ENCODE measurements at regions not wholly inside any gene's neighbourhood (a gene's known extent, or its start where the extent isn't known, plus 50 kb on each side); places are given as distances from the start of the nearest gene placed in this dataset.

GRCh38 chr6:169848946-169849345 is 97.5 kb downstream of the ERMARD start:
- FAIRE-seq (no peak), DNase-seq (ENCODE audit: insufficient read length, low spot score) (no peak)
- TF ChIP-seq PAX5 (IDR thresholded peaks at IDR 0.05; ENCODE audit: insufficient read depth, low read length, severe bottlenecking): no peak

- TF ChIP-seq POLR2AphosphoS5 (IDR thresholded peaks at IDR 0.05; ENCODE audit: low read depth, low read length) (no peak), POU2F2 (IDR thresholded peaks at IDR 0.05; ENCODE audit: low read depth, low read length) (no peak), PAX5 (IDR thresholded peaks at IDR 0.05; ENCODE audit: insufficient read depth, low read length, severe bottlenecking) (no peak), TAF1 (IDR thresholded peaks at IDR 0.05; ENCODE audit: low read depth, low read length) (no peak), SPI1 (IDR thresholded peaks at IDR 0.05; ENCODE audit: low read depth, low read length) (no peak), POLR2A (IDR thresholded peaks at IDR 0.05; ENCODE audit: low read depth, low read length) (no peak)
- FAIRE-seq (no peak), DNase-seq (ENCODE audit: insufficient read length, low spot score) (no peak)
Measured at GRCh38 chr6:169847901-169848311, 96.5 kb downstream of the ERMARD start.

GRCh38 chr6:169847141-169847674 is 95.8 kb downstream of the ERMARD start:
- no peak for DNase-seq (ENCODE audit: insufficient read length, low spot score)
- no peak for FAIRE-seq
- TF ChIP-seq POU2F2 (IDR thresholded peaks at IDR 0.05; ENCODE audit: low read depth, low read length) (no peak), PAX5 (IDR thresholded peaks at IDR 0.05; ENCODE audit: insufficient read depth, low read length, severe bottlenecking) (no peak), POLR2A (IDR thresholded peaks at IDR 0.05; ENCODE audit: low read depth, low read length) (no peak)

GRCh38 chr6:169846286-169847056 is 95.0 kb downstream of the ERMARD start:
- FAIRE-seq: no peak

GRCh38 chr6:169845426-169846285 is 94.2 kb downstream of the ERMARD start:
- FAIRE-seq (no peak), DNase-seq (ENCODE audit: insufficient read length, low spot score) (no peak)
- TF ChIP-seq POLR2A (IDR thresholded peaks at IDR 0.05; ENCODE audit: low read depth, low read length) (no peak), POLR2AphosphoS5 (IDR thresholded peaks at IDR 0.05; ENCODE audit: low read depth, low read length) (no peak), SPI1 (IDR thresholded peaks at IDR 0.05; ENCODE audit: low read depth, low read length) (no peak), POU2F2 (IDR thresholded peaks at IDR 0.05; ENCODE audit: low read depth, low read length) (no peak), PAX5 (IDR thresholded peaks at IDR 0.05; ENCODE audit: insufficient read depth, low read length, severe bottlenecking) (no peak), TAF1 (IDR thresholded peaks at IDR 0.05; ENCODE audit: low read depth, low read length) (no peak)

More at GRCh38 chr6:169846286-169847056, 95.0 kb downstream of the ERMARD start:
- TF ChIP-seq PAX5 (IDR thresholded peaks at IDR 0.05; ENCODE audit: insufficient read depth, low read length, severe bottlenecking) (no peak), POU2F2 (IDR thresholded peaks at IDR 0.05; ENCODE audit: low read depth, low read length) (no peak), SPI1 (IDR thresholded peaks at IDR 0.05; ENCODE audit: low read depth, low read length) (no peak), POLR2AphosphoS5 (IDR thresholded peaks at IDR 0.05; ENCODE audit: low read depth, low read length) (no peak), POLR2A (IDR thresholded peaks at IDR 0.05; ENCODE audit: low read depth, low read length) (no peak)
- no peak for DNase-seq (ENCODE audit: insufficient read length, low spot score)

- TF ChIP-seq POLR2AphosphoS5 (IDR thresholded peaks at IDR 0.05; ENCODE audit: low read depth, low read length) (no peak), PAX5 (IDR thresholded peaks at IDR 0.05; ENCODE audit: insufficient read depth, low read length, severe bottlenecking) (no peak), SPI1 (IDR thresholded peaks at IDR 0.05; ENCODE audit: low read depth, low read length) (no peak), POLR2A (IDR thresholded peaks at IDR 0.05; ENCODE audit: low read depth, low read length) (no peak), POU2F2 (IDR thresholded peaks at IDR 0.05; ENCODE audit: low read depth, low read length) (no peak), TAF1 (IDR thresholded peaks at IDR 0.05; ENCODE audit: low read depth, low read length) (no peak)
- DNase-seq (ENCODE audit: insufficient read length, low spot score): no peak
- FAIRE-seq: no peak
Measured at GRCh38 chr6:169844946-169845345, 93.5 kb downstream of the ERMARD start.

- FAIRE-seq (no peak), DNase-seq (ENCODE audit: insufficient read length, low spot score) (no peak)
- no peak for TF ChIP-seq POLR2A (IDR thresholded peaks at IDR 0.05; ENCODE audit: low read depth, low read length)
- TF ChIP-seq SPI1 (IDR thresholded peaks at IDR 0.05; ENCODE audit: low read depth, low read length): no peak
- TF ChIP-seq POU2F2 (IDR thresholded peaks at IDR 0.05; ENCODE audit: low read depth, low read length): no peak
- TF ChIP-seq TAF1 (IDR thresholded peaks at IDR 0.05; ENCODE audit: low read depth, low read length): no peak
- TF ChIP-seq POLR2AphosphoS5 (IDR thresholded peaks at IDR 0.05; ENCODE audit: low read depth, low read length): no peak
- TF ChIP-seq PAX5 (IDR thresholded peaks at IDR 0.05; ENCODE audit: insufficient read depth, low read length, severe bottlenecking): no peak
Measured at GRCh38 chr6:169843991-169844390, 92.6 kb downstream of the ERMARD start.

GRCh38 chr6:169843110-169843509 is 91.7 kb downstream of the ERMARD start:
- no peak for FAIRE-seq

GRCh38 chr6:169841907-169842606 is 90.6 kb downstream of the ERMARD start:
- DNase-seq (ENCODE audit: insufficient read length, low spot score) (no peak), FAIRE-seq (no peak)
- TF ChIP-seq POLR2A (IDR thresholded peaks at IDR 0.05; ENCODE audit: low read depth, low read length) (no peak), POLR2AphosphoS5 (IDR thresholded peaks at IDR 0.05; ENCODE audit: low read depth, low read length) (no peak), POU2F2 (IDR thresholded peaks at IDR 0.05; ENCODE audit: low read depth, low read length) (no peak), PAX5 (IDR thresholded peaks at IDR 0.05; ENCODE audit: insufficient read depth, low read length, severe bottlenecking) (no peak), SPI1 (IDR thresholded peaks at IDR 0.05; ENCODE audit: low read depth, low read length) (no peak), TAF1 (IDR thresholded peaks at IDR 0.05; ENCODE audit: low read depth, low read length) (no peak)

More at GRCh38 chr6:169843110-169843509, 91.7 kb downstream of the ERMARD start:
- DNase-seq (ENCODE audit: insufficient read length, low spot score): no peak
- no peak for TF ChIP-seq POU2F2 (IDR thresholded peaks at IDR 0.05; ENCODE audit: low read depth, low read length)
- no peak for TF ChIP-seq TAF1 (IDR thresholded peaks at IDR 0.05; ENCODE audit: low read depth, low read length)
- TF ChIP-seq SPI1 (IDR thresholded peaks at IDR 0.05; ENCODE audit: low read depth, low read length): no peak
- TF ChIP-seq POLR2AphosphoS5 (IDR thresholded peaks at IDR 0.05; ENCODE audit: low read depth, low read length): no peak
- TF ChIP-seq PAX5 (IDR thresholded peaks at IDR 0.05; ENCODE audit: insufficient read depth, low read length, severe bottlenecking): no peak
